ENCODE measurements at regions not wholly inside any gene's neighbourhood (a gene's known extent, or its start where the extent isn't known, plus 50 kb on each side); places are given as distances from the start of the nearest gene placed in this dataset.

DNA sequence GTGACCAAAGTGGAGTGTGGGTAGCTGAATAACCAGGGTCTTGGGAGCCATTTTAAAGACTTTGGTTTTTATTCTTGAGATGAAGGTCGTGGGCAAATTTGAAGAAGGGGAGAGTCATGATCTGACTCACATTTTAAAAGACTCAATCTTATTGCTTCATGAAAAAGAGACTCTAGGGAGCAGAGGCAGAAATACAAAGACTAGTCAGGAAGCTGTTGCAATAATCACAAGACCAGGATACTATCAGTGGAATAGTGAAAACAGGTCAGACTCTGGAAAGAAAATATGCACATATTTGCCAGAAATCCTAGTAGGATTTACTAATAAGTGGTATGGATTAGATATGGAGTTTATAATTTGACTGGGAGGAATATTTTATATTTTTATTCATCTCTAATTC lies 448.4 kb downstream of the RAPGEF2 start:
- no peak for TF ChIP-seq GATA2 (IDR thresholded peaks at IDR 0.05; ENCODE audit: low read depth, low read length)
- TF ChIP-seq GATA3 (IDR thresholded peaks at IDR 0.05; ENCODE audit: low read depth, low read length) = no peak
